Colonic mucosa (tissue), 4 donors: ENCODE measurements at regions not wholly inside any gene's neighbourhood (a gene's known extent, or its start where the extent isn't known, plus 50 kb on each side); places are given as distances from the start of the nearest gene placed in this dataset.

Experiments used
- DNase-seq: peaks from one replicate; pipeline ENCODE4 v3.0.0-alpha.2; 2020
- H3K27ac ChIP-seq: fragments of 200-600 bp; one replicate; pipeline ENCODE4 v1.8.0; 2021
- H3K27me3 ChIP-seq: fragments of 200-600 bp; one replicate; pipeline ENCODE4 v1.8.0; 2021
- H3K36me3 ChIP-seq: fragments of 200-600 bp; one replicate; pipeline ENCODE4 v1.8.0; 2021
- H3K4me1 ChIP-seq: fragments of 200-600 bp; one replicate; pipeline ENCODE4 v1.8.0; 2021; ENCODE audit warnings: mild to moderate bottlenecking
- H3K4me3 ChIP-seq: fragments of 200-600 bp; one replicate; pipeline ENCODE4 v1.8.0; 2021
- H3K9ac ChIP-seq, 2 donors: one replicate each; pipeline ENCODE4 v1.7.0; 2013; ENCODE audit warnings: control low read depth in 2 of 2, low read depth in 2 of 2, low read length in 2 of 2
- H3K9me3 ChIP-seq: fragments of 200-600 bp; one replicate; pipeline ENCODE4 v1.8.0; 2021
- CTCF ChIP-seq: fragments of 200-600 bp; IDR thresholded peaks from one replicate; pipeline ENCODE4 v1.8.0; 2022; ENCODE audit warnings: antibody characterized with exemption, mild to moderate bottlenecking
- intact Hi-C: fragments of 100-400 bp; cut with DNase I; formaldehyde crosslinking; loops from one replicate; pipeline ENCODE4 v1.14.1; 2022
- donor health status: healthy.
- donor health status: DM: no; HTN: no; CAD: no.
- donor health status: DM: no; HTN: no; CAD: no.

- H3K9ac ChIP-seq: no peak overlapping the region
- no peaks in the 10 kb centered on the region for H3K4me1 ChIP-seq
- no peak for TF ChIP-seq CTCF
- no peaks in the 10 kb centered on the region for H3K9me3 ChIP-seq
- intact Hi-C loops: loop anchor here (10.0 kb wide), 1 partner anchor 889 kb away; no protein-coding TSS in a partner anchor
- H3K36me3 ChIP-seq: no peaks in the 10 kb centered on the region
- DNase-seq: peak; percentile 45
- no peak overlapping the region for H3K4me3 ChIP-seq
- H3K27me3 ChIP-seq: no peaks in the 10 kb centered on the region
- no peak overlapping the region for H3K27ac ChIP-seq
Observed at GRCh38 chr2:125745514-125745913, 910.4 kb upstream of the GYPC start.

- no peaks in the 10 kb centered on the region for H3K9me3 ChIP-seq
- intact Hi-C loops: loop anchor here (10.0 kb wide), 1 partner anchor 888 kb away; no protein-coding TSS in a partner anchor
- no peaks in the 10 kb centered on the region for H3K4me1 ChIP-seq
- no peak overlapping the region for H3K9ac ChIP-seq
- no peak for DNase-seq
- no peak overlapping the region for H3K4me3 ChIP-seq
- TF ChIP-seq CTCF: no peak
- H3K36me3 ChIP-seq: no peaks in the 10 kb centered on the region
- no peaks in the 10 kb centered on the region for H3K27me3 ChIP-seq
- H3K27ac ChIP-seq: no peak overlapping the region
Observed at GRCh38 chr2:125746321-125747164, 909.4 kb upstream of the GYPC start.

GRCh38 chr2:125747165-125747425, 908.9 kb upstream of the GYPC start:
- no peak overlapping the region for H3K4me3 ChIP-seq
- H3K9me3 ChIP-seq: no peaks in the 10 kb centered on the region
- intact Hi-C loops: loop anchor here (10.0 kb wide), 1 partner anchor 888 kb away; no protein-coding TSS in a partner anchor
- no peak overlapping the region for H3K9ac ChIP-seq
- no peaks in the 10 kb centered on the region for H3K27me3 ChIP-seq
- TF ChIP-seq CTCF: no peak
- no peaks in the 10 kb centered on the region for H3K36me3 ChIP-seq
- no peak overlapping the region for H3K27ac ChIP-seq
- no peak for DNase-seq
- H3K4me1 ChIP-seq: no peaks in the 10 kb centered on the region

- no peaks in the 10 kb centered on the region for H3K27me3 ChIP-seq
- H3K4me3 ChIP-seq: no peak overlapping the region
- no peak overlapping the region for H3K9ac ChIP-seq
- no peak for DNase-seq
- no peaks in the 10 kb centered on the region for H3K4me1 ChIP-seq
- intact Hi-C loops: loop anchor here (10.0 kb wide), 1 partner anchor 1018 kb away; no protein-coding TSS in a partner anchor
- no peaks in the 10 kb centered on the region for H3K9me3 ChIP-seq
- no peak overlapping the region for H3K27ac ChIP-seq
- TF ChIP-seq CTCF: no peak
- no peaks in the 10 kb centered on the region for H3K36me3 ChIP-seq
Observed at GRCh38 chr2:125756431-125756830, 899.5 kb upstream of the GYPC start.

GRCh38 chr2:125796784-125797183, 859.2 kb upstream of the GYPC start:
- Histone ChIP-seq H3K4me1 (no peaks in the 10 kb centered on the region), H3K9ac (no peak overlapping the region), H3K27ac (no peak overlapping the region), H3K4me3 (no peak overlapping the region), H3K9me3 (no peaks in the 10 kb centered on the region), H3K36me3 (no peaks in the 10 kb centered on the region), H3K27me3 (no peaks in the 10 kb centered on the region)
- TF ChIP-seq CTCF: no peak
- intact Hi-C loops: no loop called here
- no peak for DNase-seq
